Thyroid gland (tissue), 4 donors: ENCODE measurements at regions not wholly inside any gene's neighbourhood (a gene's known extent, or its start where the extent isn't known, plus 50 kb on each side); places are given as distances from the start of the nearest gene placed in this dataset.

ENCODE experiments used
- DNase-seq, 2 donors: peaks; one replicate each; pipeline ENCODE4 v3.0.0-alpha.2; 2019
- H3K27ac ChIP-seq, 3 donors: fragments of 200-600 bp; sonication (generic); 1 replicate in 2 of 3; 2 replicates in 1 of 3; pipeline ENCODE4 v1.5.1; 2016 to 2019; ENCODE audit warnings: mild to moderate bottlenecking in 1 of 3, moderate library complexity in 1 of 3
- H3K27me3 ChIP-seq: fragments of 200-600 bp; sonication (generic); one replicate; pipeline ENCODE4 v1.5.1; 2019
- H3K36me3 ChIP-seq, 2 donors: fragments of 200-600 bp; sonication (generic); one replicate each; pipeline ENCODE4 v1.5.1; 2016 to 2019
- H3K4me1 ChIP-seq, 2 donors: fragments of 200-600 bp; sonication (generic); one replicate each; pipeline ENCODE4 v1.5.1; 2017 to 2019
- H3K4me3 ChIP-seq, 3 donors: fragments of 200-600 bp; sonication (generic); replicated peaks in 1 of 3; 1 replicate in 2 of 3; 2 replicates in 1 of 3; pipeline ENCODE4 v1.5.1; 2016; ENCODE audit warnings: mild to moderate bottlenecking in 1 of 3
- H3K9me3 ChIP-seq: fragments of 200-600 bp; sonication (generic); one replicate; pipeline ENCODE4 v1.5.1; 2017
- POLR2A ChIP-seq, 2 donors: fragments of 450-650 bp; IDR thresholded peaks; one replicate each; pipeline ENCODE4 v1.6.1; 2017; ENCODE audit warnings: antibody characterized with exemption in 2 of 2, mild to moderate bottlenecking in 2 of 2, moderate library complexity in 1 of 2
- WGBS, 2 donors: methylation state at CpG; one replicate each; pipeline ENCODE4 v1.1.5; 2017; 5-methylcytosine and 5-hydroxymethylcytosine counted together
- intact Hi-C: fragments of 100-400 bp; cut with DNase I; formaldehyde crosslinking; loops from one replicate; pipeline ENCODE4 v1.15.1; 2023
- TF ChIP-seq, protein P1 (sequence below), 6 experiments: fragments of 200-600 bp in 3 of 6; fragments of 450-650 bp in 3 of 6; sonication (generic) in 3 of 6; IDR thresholded peaks; one replicate each; pipeline ENCODE4 v1.5.1; 2016 to 2019; ENCODE audit warnings: antibody characterized with exemption in 6 of 6, mild to moderate bottlenecking in 2 of 6, inconsistent platforms in 1 of 6, moderate library complexity in 1 of 6

GRCh38 chr6:141488488-141488887, 644.2 kb upstream of the GJE1 start:
- WGBS, 2 donors, result 8 to 14% methylated on average over 1 of the region's 1 CpG
- no peaks in the 10 kb centered on the region for H3K9me3 ChIP-seq
- peak overlapping the region in 1 of 3 donors; percentile 27 for H3K27ac ChIP-seq
- intact Hi-C loops, result no loop called here
- H3K4me1 ChIP-seq, result peaks cover 0 to 9% of the 10 kb centered on the region in 2 donors
- no peak for DNase-seq
- H3K27me3 ChIP-seq, result no peaks in the 10 kb centered on the region
- TF ChIP-seq POLR2A (IDR thresholded peaks at IDR 0.05), result no peak
- TF ChIP-seq, protein P1, sequence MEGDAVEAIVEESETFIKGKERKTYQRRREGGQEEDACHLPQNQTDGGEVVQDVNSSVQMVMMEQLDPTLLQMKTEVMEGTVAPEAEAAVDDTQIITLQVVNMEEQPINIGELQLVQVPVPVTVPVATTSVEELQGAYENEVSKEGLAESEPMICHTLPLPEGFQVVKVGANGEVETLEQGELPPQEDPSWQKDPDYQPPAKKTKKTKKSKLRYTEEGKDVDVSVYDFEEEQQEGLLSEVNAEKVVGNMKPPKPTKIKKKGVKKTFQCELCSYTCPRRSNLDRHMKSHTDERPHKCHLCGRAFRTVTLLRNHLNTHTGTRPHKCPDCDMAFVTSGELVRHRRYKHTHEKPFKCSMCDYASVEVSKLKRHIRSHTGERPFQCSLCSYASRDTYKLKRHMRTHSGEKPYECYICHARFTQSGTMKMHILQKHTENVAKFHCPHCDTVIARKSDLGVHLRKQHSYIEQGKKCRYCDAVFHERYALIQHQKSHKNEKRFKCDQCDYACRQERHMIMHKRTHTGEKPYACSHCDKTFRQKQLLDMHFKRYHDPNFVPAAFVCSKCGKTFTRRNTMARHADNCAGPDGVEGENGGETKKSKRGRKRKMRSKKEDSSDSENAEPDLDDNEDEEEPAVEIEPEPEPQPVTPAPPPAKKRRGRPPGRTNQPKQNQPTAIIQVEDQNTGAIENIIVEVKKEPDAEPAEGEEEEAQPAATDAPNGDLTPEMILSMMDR (IDR thresholded peaks at IDR 0.05), result no peak
- H3K36me3 ChIP-seq, result no peaks in the 10 kb centered on the region
- H3K4me3 ChIP-seq, result no peak overlapping the region

- intact Hi-C loops, result no loop called here
- 62 to 80% methylated on average over 3 of the region's 3 CpGs for WGBS, 2 donors
- DNase-seq, result no peak
- Histone ChIP-seq H3K4me1 (peaks cover 0 to 14% of the 10 kb centered on the region in 2 donors), H3K27me3 (no peaks in the 10 kb centered on the region), H3K36me3 (no peaks in the 10 kb centered on the region), H3K4me3 (no peak overlapping the region), H3K27ac (no peak overlapping the region), H3K9me3 (no peaks in the 10 kb centered on the region)
- TF ChIP-seq, protein P1 (IDR thresholded peaks at IDR 0.05), result no peak
- no peak for TF ChIP-seq POLR2A (IDR thresholded peaks at IDR 0.05)
Measured at GRCh38 chr6:141486942-141487341, 645.8 kb upstream of the GJE1 start.

- Histone ChIP-seq H3K4me3 (no peak overlapping the region), H3K27me3 (no peaks in the 10 kb centered on the region), H3K36me3 (no peaks in the 10 kb centered on the region), H3K9me3 (no peaks in the 10 kb centered on the region), H3K4me1 (peaks cover 0 to 14% of the 10 kb centered on the region in 2 donors), H3K27ac (no peak overlapping the region)
- WGBS, 2 donors, result 66 to 75% methylated on average over 3 of the region's 3 CpGs
- no peak for DNase-seq
- TF ChIP-seq, protein P1 (IDR thresholded peaks at IDR 0.05), result no peak
- no peak for TF ChIP-seq POLR2A (IDR thresholded peaks at IDR 0.05)
- intact Hi-C loops, result no loop called here
Measured at GRCh38 chr6:141484711-141485110, 648.0 kb upstream of the GJE1 start.

DNA sequence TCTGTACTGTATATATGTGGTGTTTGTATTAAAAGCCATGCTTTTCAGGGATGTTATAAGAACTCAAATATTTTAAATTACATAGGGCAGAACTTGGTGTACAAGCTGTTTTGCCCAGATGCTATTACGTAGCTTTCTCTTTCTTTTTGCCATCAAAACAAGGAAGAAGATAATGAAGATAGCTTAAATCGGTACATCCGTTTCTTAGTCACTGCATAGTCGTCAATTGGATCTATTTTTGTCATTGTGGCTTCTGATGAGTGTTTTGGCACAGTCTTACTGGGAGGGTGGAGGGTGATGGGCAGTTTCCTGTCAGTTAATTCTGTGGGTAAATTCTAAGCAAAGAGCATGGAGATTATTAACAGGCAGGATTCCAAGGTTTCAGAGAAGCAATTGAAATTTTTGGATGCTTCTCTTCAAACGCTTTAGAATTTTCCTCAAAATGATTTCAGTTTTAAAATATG, 649.1 kb upstream of the GJE1 start:
- WGBS, 2 donors, result 30 to 62% methylated on average over 5 of the region's 5 CpGs
- intact Hi-C loops, result no loop called here
- Histone ChIP-seq H3K27me3 (no peaks in the 10 kb centered on the region), H3K4me1 (peaks cover 0 to 14% of the 10 kb centered on the region in 2 donors), H3K4me3 (no peak overlapping the region), H3K36me3 (no peaks in the 10 kb centered on the region), H3K27ac (peak overlapping the region in 2 of 3 donors; percentile 21 to 45), H3K9me3 (no peaks in the 10 kb centered on the region)
- no peak for TF ChIP-seq POLR2A (IDR thresholded peaks at IDR 0.05)
- TF ChIP-seq, protein P1 (IDR thresholded peaks at IDR 0.05), result no peak
- DNase-seq, result no peak

GRCh38 chr6:141482796-141483597, 649.7 kb upstream of the GJE1 start:
- Histone ChIP-seq H3K27ac (peak overlapping the region in 2 of 3 donors; percentile 21 to 45), H3K27me3 (no peaks in the 10 kb centered on the region), H3K4me3 (no peak overlapping the region), H3K36me3 (no peaks in the 10 kb centered on the region), H3K9me3 (no peaks in the 10 kb centered on the region), H3K4me1 (peaks cover 0 to 14% of the 10 kb centered on the region in 2 donors)
- DNase-seq, result no peak
- no peak for TF ChIP-seq POLR2A (IDR thresholded peaks at IDR 0.05)
- TF ChIP-seq, protein P1 (IDR thresholded peaks at IDR 0.05), result no peak
- WGBS, 2 donors, result 48 to 55% methylated on average over 6 of the region's 6 CpGs
- intact Hi-C loops, result no loop called here
